K562 (cell line): ENCODE measurements at regions not wholly inside any gene's neighbourhood (a gene's known extent, or its start where the extent isn't known, plus 50 kb on each side); places are given as distances from the start of the nearest gene placed in this dataset.

Source experiments
- AFF1 ChIP-seq, 2 experiments: fragments of 450-650 bp; IDR thresholded peaks; 2 replicates each; pipeline ENCODE4 v1.6.1; 2018; ENCODE audit warnings: mild to moderate bottlenecking in 2 of 2, low read depth in 1 of 2; ENCODE audit not compliant: partially characterized antibody in 2 of 2
- ARID3A ChIP-seq: IDR thresholded peaks from 2 replicates; pipeline ENCODE4 v1.6.1; 2012; ENCODE audit warnings: low read depth, low read length, improper control_type of control experiment, borderline replicate concordance
- CBX8 ChIP-seq: fragments of 200-600 bp; sonication (generic); IDR thresholded peaks from 2 replicates; pipeline ENCODE4 v1.6.1; 2012; ENCODE audit warnings: borderline replicate concordance, mixed run types, low read depth, mild to moderate bottlenecking, moderate library complexity, mixed read lengths, low read length, control low read depth, inconsistent platforms; ENCODE audit not compliant: poor library complexity, severe bottlenecking; ENCODE audit errors: extremely low read depth
- DDX20 ChIP-seq: fragments of 450-650 bp; IDR thresholded peaks from 2 replicates; pipeline ENCODE4 v1.6.1; 2016; ENCODE audit warnings: missing genetic modification characterization, low read depth, mild to moderate bottlenecking, missing compliant biosample characterization, moderate library complexity
- GABPB2 ChIP-seq: fragments of 250-450 bp; sonication (Bioruptor Pico); conservative IDR thresholded peaks from 2 replicates; pipeline ENCODE4 v1.5.1; 2021; ENCODE audit warnings: mild to moderate bottlenecking
- PHB ChIP-seq: fragments of 250-450 bp; sonication (Bioruptor Pico); IDR thresholded peaks from 2 replicates; pipeline ENCODE4 v1.5.0; 2021
- PHF20 ChIP-seq: fragments of 450-650 bp; IDR thresholded peaks from 2 replicates; pipeline ENCODE4 v1.6.1; 2018; ENCODE audit not compliant: partially characterized antibody
- SIN3A ChIP-seq, 2 experiments: fragments of 150-350 bp in 1 of 2; IDR thresholded peaks; 2 replicates each; pipeline ENCODE4 v1.6.1; 2011 to 2016; ENCODE audit warnings: borderline replicate concordance in 2 of 2, low read depth in 2 of 2, low read length in 2 of 2, mild to moderate bottlenecking in 2 of 2, moderate library complexity in 2 of 2; ENCODE audit not compliant: control insufficient read depth in 1 of 2
- SMAD4 ChIP-seq: fragments of 250-450 bp; sonication (Bioruptor Pico); conservative IDR thresholded peaks from 2 replicates; pipeline ENCODE4 v1.8.0; 2021; ENCODE audit warnings: inconsistent platforms, mild to moderate bottlenecking, moderate library complexity
- SMARCA4 ChIP-seq: fragments of 450-650 bp; IDR thresholded peaks from 2 replicates; pipeline ENCODE4 v1.6.1; 2016
- TFE3 ChIP-seq: fragments of 450-650 bp; formaldehyde crosslinking; IDR thresholded peaks from 2 replicates; pipeline ENCODE4 v1.4.0; 2020; ENCODE audit warnings: mild to moderate bottlenecking, mixed read lengths
- ZNF507 ChIP-seq: conservative IDR thresholded peaks from 2 replicates; pipeline ENCODE4 v1.6.1; 2017; ENCODE audit warnings: missing genetic modification characterization, missing compliant biosample characterization
- TF ChIP-seq, protein P1 (sequence below): sonication (generic); formaldehyde crosslinking; IDR thresholded peaks from 2 replicates; pipeline ENCODE4 v1.8.1; 2022; ENCODE audit warnings: missing genetic modification reagents
- TF ChIP-seq, protein P2 (sequence below): fragments of 450-650 bp; conservative IDR thresholded peaks from 2 replicates; pipeline ENCODE4 v1.6.1; 2016; ENCODE audit warnings: missing genetic modification characterization, low read depth, mild to moderate bottlenecking, control low read depth, missing compliant biosample characterization

DNA sequence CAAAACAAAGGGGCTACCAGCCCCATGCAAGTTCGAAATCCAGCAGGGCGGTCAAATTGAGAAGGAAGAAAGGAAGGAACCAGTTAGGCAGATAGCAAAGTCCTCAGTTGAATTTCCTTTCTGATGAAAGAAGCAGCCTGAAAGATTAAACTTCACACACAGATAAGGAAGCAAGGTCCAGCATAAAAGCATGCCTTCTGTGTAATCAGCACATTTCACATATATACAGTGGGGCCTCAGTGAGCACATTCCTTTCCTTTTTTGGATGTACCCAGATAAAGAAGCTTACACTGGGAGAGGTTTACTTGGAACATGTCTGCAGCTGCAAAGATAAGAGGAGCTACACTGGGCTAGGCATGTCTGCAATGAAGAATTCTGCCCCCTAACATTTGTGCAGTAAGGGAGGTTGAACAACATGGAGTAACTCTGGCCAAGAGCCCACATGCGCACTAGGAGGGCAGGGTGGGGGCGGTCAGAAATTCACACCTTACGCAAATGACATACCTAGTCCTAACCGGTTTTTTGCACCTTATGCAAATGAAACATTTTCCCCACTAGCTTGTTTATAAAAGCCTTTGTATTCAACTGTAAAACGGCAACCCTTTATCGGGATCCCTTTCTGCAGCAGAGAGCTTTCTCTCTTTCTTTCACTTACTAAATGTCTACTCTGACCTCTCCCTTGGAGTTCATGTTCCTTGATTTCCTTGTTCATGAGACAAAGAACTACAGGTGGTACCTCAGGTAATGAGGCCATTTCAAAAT lies 149.7 kb upstream of the FBXL17 start (continued):
- TF ChIP-seq, protein P1, sequence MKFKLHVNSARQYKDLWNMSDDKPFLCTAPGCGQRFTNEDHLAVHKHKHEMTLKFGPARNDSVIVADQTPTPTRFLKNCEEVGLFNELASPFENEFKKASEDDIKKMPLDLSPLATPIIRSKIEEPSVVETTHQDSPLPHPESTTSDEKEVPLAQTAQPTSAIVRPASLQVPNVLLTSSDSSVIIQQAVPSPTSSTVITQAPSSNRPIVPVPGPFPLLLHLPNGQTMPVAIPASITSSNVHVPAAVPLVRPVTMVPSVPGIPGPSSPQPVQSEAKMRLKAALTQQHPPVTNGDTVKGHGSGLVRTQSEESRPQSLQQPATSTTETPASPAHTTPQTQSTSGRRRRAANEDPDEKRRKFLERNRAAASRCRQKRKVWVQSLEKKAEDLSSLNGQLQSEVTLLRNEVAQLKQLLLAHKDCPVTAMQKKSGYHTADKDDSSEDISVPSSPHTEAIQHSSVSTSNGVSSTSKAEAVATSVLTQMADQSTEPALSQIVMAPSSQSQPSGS (CRISPR knock-in tag), result no peak
- TF ChIP-seq GABPB2 (CRISPR knock-in tag) (peak; percentile 96), SMAD4 (CRISPR knock-in tag) (peak; percentile 100), AFF1 (IDR thresholded peaks at IDR 0.05; ENCODE audit: low read depth in 1 of 2, partially characterized antibody in 2 of 2) (peak; percentile 37 to 80), PHF20 (peak; percentile 72), ARID3A (peak; percentile 91), PHB (CRISPR knock-in tag) (peak; percentile 97), DDX20 (peak; percentile 99), CBX8 (no peak), ZNF507 (tag) (peak; percentile 72), TFE3 (CRISPR knock-in tag) (peak; percentile 94), SIN3A (IDR thresholded peaks at IDR 0.05; ENCODE audit: borderline replicate concordance in 2 of 2, control insufficient read depth in 1 of 2, low read depth in 2 of 2, low read length in 2 of 2) (no peak), SMARCA4 (peak; percentile 95)
- TF ChIP-seq, protein P2, sequence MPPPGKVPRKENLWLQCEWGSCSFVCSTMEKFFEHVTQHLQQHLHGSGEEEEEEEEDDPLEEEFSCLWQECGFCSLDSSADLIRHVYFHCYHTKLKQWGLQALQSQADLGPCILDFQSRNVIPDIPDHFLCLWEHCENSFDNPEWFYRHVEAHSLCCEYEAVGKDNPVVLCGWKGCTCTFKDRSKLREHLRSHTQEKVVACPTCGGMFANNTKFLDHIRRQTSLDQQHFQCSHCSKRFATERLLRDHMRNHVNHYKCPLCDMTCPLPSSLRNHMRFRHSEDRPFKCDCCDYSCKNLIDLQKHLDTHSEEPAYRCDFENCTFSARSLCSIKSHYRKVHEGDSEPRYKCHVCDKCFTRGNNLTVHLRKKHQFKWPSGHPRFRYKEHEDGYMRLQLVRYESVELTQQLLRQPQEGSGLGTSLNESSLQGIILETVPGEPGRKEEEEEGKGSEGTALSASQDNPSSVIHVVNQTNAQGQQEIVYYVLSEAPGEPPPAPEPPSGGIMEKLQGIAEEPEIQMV (tag), result peak; percentile 98
